Ovary (tissue), 7 donors: ENCODE measurements at regions not wholly inside any gene's neighbourhood (a gene's known extent, or its start where the extent isn't known, plus 50 kb on each side); places are given as distances from the start of the nearest gene placed in this dataset.

Experiments used
- DNase-seq, 5 donors: peaks; one replicate each; pipeline ENCODE4 v3.0.0-alpha.2; 2019 to 2020
- H3K27ac ChIP-seq, 2 donors: fragments of 200-600 bp; one replicate each; pipeline versions ENCODE4 v1.5.1 to v1.8.0; 2019 to 2022
- H3K27me3 ChIP-seq: fragments of 200-600 bp; one replicate; pipeline ENCODE4 v1.8.0; 2022
- H3K36me3 ChIP-seq: fragments of 200-600 bp; sonication (generic); one replicate; pipeline ENCODE4 v1.5.1; 2019
- H3K4me1 ChIP-seq: one replicate; pipeline ENCODE4 v1.8.1; 2013; ENCODE audit warnings: mild to moderate bottlenecking, moderate library complexity; ENCODE audit not compliant: insufficient read depth
- H3K4me3 ChIP-seq: fragments of 200-600 bp; sonication (generic); one replicate; pipeline ENCODE4 v1.5.1; 2017
- H3K9me3 ChIP-seq, 2 donors: fragments of 200-600 bp in 1 of 2; sonication (generic) in 1 of 2; one replicate each; pipeline versions ENCODE4 v1.5.1 to v1.8.1; 2013 to 2019; ENCODE audit warnings: mild to moderate bottlenecking in 1 of 2, moderate library complexity in 1 of 2
- CTCF ChIP-seq, 3 donors: fragments of 450-650 bp in 2 of 3; fragments of 200-600 bp in 1 of 3; IDR thresholded peaks; one replicate each; pipeline versions ENCODE4 v1.5.1 to v1.8.0; 2016 to 2022; ENCODE audit warnings: antibody characterized with exemption in 3 of 3, mild to moderate bottlenecking in 1 of 3
- EP300 ChIP-seq: sonication (generic); formaldehyde crosslinking; IDR thresholded peaks from one replicate; pipeline ENCODE4 v1.6.1; 2017; ENCODE audit warnings: antibody characterized with exemption
- POLR2A ChIP-seq: fragments of 450-650 bp; IDR thresholded peaks from one replicate; pipeline ENCODE4 v1.6.1; 2017; ENCODE audit warnings: antibody characterized with exemption, mild to moderate bottlenecking, moderate library complexity
- WGBS, 3 donors: extraction: QIAGEN DNeasy Blood & Tissue Kit in 1 of 3; methylation state at CpG; one replicate each; pipeline versions ENCODE4 v1.1.5 to v1.1.7; 2013 to 2017; 5-methylcytosine and 5-hydroxymethylcytosine counted together
- intact Hi-C, 4 donors: fragments of 100-400 bp; cut with DNase I; formaldehyde crosslinking; loops; one replicate each; pipeline versions ENCODE4 v1.11.0 to v1.15.1; 2022 to 2023
- donor health status: DM: no; HTN: no; CAD: no; lungs with moderate emphysema.
- donor health status: DM: no; HTN: no; CAD: no.
- donor health status: Bipolar disorder and iron deficiency.
- donor health status: DM: no; HTN: no; CAD: no.
- donor health status: DM: yes; HTN: yes; CAD: no.

DNA sequence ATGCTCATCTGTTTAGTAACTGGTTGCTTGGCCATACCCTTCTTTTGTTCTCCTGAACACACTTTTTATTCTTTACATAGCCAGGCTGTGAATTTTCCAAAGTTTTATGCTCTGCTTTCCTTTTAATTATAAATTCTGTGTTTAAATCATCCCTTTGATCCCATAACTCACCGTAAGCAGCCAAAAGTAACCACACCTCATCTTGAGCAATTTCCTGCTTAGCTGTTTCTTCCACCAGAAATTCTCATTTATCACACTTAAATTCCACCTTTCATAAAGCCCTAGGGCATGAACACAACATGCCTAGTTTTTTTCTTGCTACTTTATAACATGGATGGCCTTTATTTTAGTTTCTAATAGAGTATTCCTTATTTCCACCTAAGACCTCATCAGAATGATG lies 510.7 kb downstream of the C12orf50 start:
- no peak for TF ChIP-seq POLR2A
- TF ChIP-seq EP300 = no peak
- TF ChIP-seq CTCF (IDR thresholded peaks at IDR 0.05) = no peak
- Histone ChIP-seq H3K36me3 (no peaks in the 10 kb centered on the region), H3K9me3 (no peaks in the 10 kb centered on the region), H3K27ac (no peak overlapping the region), H3K4me3 (no peak overlapping the region), H3K27me3 (no peaks in the 10 kb centered on the region), H3K4me1 (no peaks in the 10 kb centered on the region)
- WGBS, 3 donors = 51 to 72% (median 60%) methylated on average over 1 of the region's 1 CpG
- intact Hi-C loops = no loop called here
- DNase-seq = no peak

- Histone ChIP-seq H3K4me3 (no peak overlapping the region), H3K36me3 (no peaks in the 10 kb centered on the region), H3K27ac (no peak overlapping the region), H3K9me3 (no peaks in the 10 kb centered on the region), H3K27me3 (no peaks in the 10 kb centered on the region), H3K4me1 (no peaks in the 10 kb centered on the region)
- WGBS, 3 donors = 79 to 94% (median 91%) methylated on average over 1 of the region's 1 CpG
- no peak for TF ChIP-seq EP300
- TF ChIP-seq CTCF (IDR thresholded peaks at IDR 0.05) = no peak
- TF ChIP-seq POLR2A = no peak
- DNase-seq = no peak
- intact Hi-C loops = no loop called here
Observed at GRCh38 chr12:87518036-87518435, 511.2 kb downstream of the C12orf50 start.

DNA sequence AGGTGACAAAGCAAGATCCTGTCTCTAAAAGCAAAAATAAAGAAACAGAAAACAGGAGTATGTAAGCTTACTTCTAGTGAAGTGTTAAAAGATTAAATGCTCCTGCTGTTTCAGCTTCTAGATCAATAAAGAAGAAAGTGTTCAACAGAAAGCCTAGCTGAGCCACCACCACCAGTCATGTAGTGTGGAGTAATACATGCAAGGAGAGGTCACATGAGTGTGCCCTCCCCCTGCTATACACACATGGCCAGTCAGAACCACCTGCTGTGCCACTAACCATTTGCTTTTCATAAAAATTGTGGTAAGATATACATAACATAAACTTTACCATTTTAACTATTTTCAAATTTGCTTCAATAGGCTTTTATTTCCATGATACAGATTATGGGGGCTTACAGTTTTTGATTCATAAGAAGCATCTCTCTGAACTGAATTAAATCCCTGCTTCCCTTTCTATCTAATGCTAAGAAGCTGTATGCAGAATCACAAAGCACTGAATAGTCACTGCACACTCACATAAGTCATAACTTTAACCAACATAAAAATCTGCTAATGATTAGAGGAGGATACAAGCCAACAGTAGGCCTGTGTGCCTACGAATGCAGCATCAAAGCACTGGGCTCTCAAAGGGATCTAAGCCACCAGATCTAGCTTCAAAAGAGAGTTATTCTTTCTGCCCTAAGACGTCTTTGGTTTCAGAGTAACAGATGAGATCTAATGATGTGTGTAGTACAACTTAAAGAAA lies 515.5 kb downstream of the C12orf50 start:
- peaks cover 3% of the 10 kb centered on the region for H3K27me3 ChIP-seq
- no peak overlapping the region for H3K4me3 ChIP-seq
- no peak overlapping the region for H3K27ac ChIP-seq
- 71 to 81% (median 79%) methylated on average over 2 of the region's 2 CpGs for WGBS, 3 donors
- DNase-seq = no peak
- H3K36me3 ChIP-seq = no peaks in the 10 kb centered on the region
- no peaks in the 10 kb centered on the region for H3K9me3 ChIP-seq
- intact Hi-C loops = no loop called here
- no peaks in the 10 kb centered on the region for H3K4me1 ChIP-seq
- TF ChIP-seq EP300 (no peak), CTCF (IDR thresholded peaks at IDR 0.05) (no peak), POLR2A (no peak)

GRCh38 chr12:87511371-87511770 lies 517.8 kb downstream of the C12orf50 start:
- TF ChIP-seq POLR2A = no peak
- TF ChIP-seq CTCF (IDR thresholded peaks at IDR 0.05) = no peak
- TF ChIP-seq EP300 = no peak

More at GRCh38 chr12:87511371-87511770, 517.8 kb downstream of the C12orf50 start:
- Histone ChIP-seq H3K4me1 (no peaks in the 10 kb centered on the region), H3K36me3 (no peaks in the 10 kb centered on the region), H3K4me3 (no peak overlapping the region), H3K9me3 (no peaks in the 10 kb centered on the region), H3K27ac (no peak overlapping the region), H3K27me3 (peaks cover 3% of the 10 kb centered on the region)
- WGBS, 3 donors = 33 to 59% (median 54%) methylated on average over 3 of the region's 3 CpGs
- intact Hi-C loops = no loop called here
- DNase-seq = no peak
